Duodenal mucosa (tissue), 2 donors: ENCODE measurements at regions not wholly inside any gene's neighbourhood (a gene's known extent, or its start where the extent isn't known, plus 50 kb on each side); places are given as distances from the start of the nearest gene placed in this dataset.
"Not testable (repeated sequence)": the region's sequence is repeated elsewhere in the genome, so short reads cannot be mapped to it uniquely, and the experiment has no call there.

ENCODE experiments used
- H3K27ac ChIP-seq: one replicate; pipeline ENCODE4 v1.7.0; 2013; ENCODE audit warnings: low read depth, low read length
- H3K27me3 ChIP-seq, 2 donors: one replicate each; pipeline ENCODE4 v1.7.0; 2013; ENCODE audit warnings: low read length in 2 of 2, control low read depth in 1 of 2; ENCODE audit not compliant: insufficient read depth in 2 of 2, control insufficient read depth in 1 of 2
- H3K36me3 ChIP-seq, 2 donors: one replicate each; pipeline ENCODE4 v1.7.0; 2013; ENCODE audit warnings: low read length in 2 of 2, control low read depth in 1 of 2; ENCODE audit not compliant: insufficient read depth in 2 of 2, control insufficient read depth in 1 of 2
- H3K4me1 ChIP-seq, 2 donors: one replicate each; pipeline ENCODE4 v1.7.0; 2013; ENCODE audit warnings: low read length in 2 of 2, control low read depth in 1 of 2; ENCODE audit not compliant: insufficient read depth in 2 of 2, control insufficient read depth in 1 of 2
- H3K4me3 ChIP-seq, 2 donors: one replicate each; pipeline ENCODE4 v1.7.0; 2013; ENCODE audit warnings: low read length in 2 of 2, low read depth in 1 of 2
- H3K9ac ChIP-seq, 2 donors: one replicate each; pipeline ENCODE4 v1.7.0; 2013; ENCODE audit warnings: low read length in 2 of 2, low read depth in 1 of 2
- H3K9me3 ChIP-seq, 2 donors: one replicate each; pipeline ENCODE4 v1.7.0; 2013; ENCODE audit warnings: low read length in 2 of 2, control low read depth in 1 of 2; ENCODE audit not compliant: control insufficient read depth in 1 of 2

- H3K4me3 ChIP-seq, H3K36me3 ChIP-seq, H3K9ac ChIP-seq, H3K27me3 ChIP-seq, H3K4me1 ChIP-seq, H3K27ac ChIP-seq, H3K9me3 ChIP-seq: not testable (repeated sequence)
Measured at GRCh38 chr3:164003016-164003415, 1075.3 kb downstream of the SI start.

GRCh38 chr3:163983940-163984339 lies 1094.4 kb downstream of the SI start:
- Histone ChIP-seq H3K27ac (no peak overlapping the region), H3K4me1 (no peaks in the 10 kb centered on the region), H3K9me3 (no peaks in the 10 kb centered on the region), H3K27me3 (no peaks in the 10 kb centered on the region), H3K36me3 (no peaks in the 10 kb centered on the region), H3K9ac (no peak overlapping the region), H3K4me3 (no peak overlapping the region)

GRCh38 chr3:163971861-163972260 lies 1106.4 kb downstream of the SI start:
- Histone ChIP-seq H3K27me3 (no peaks in the 10 kb centered on the region), H3K4me1 (no peaks in the 10 kb centered on the region), H3K9ac (no peak overlapping the region), H3K36me3 (no peaks in the 10 kb centered on the region), H3K4me3 (no peak overlapping the region), H3K9me3 (no peaks in the 10 kb centered on the region), H3K27ac (no peak overlapping the region)

GRCh38 chr3:163957072-163957471 lies 1121.2 kb downstream of the SI start:
- no peaks in the 10 kb centered on the region for H3K9me3 ChIP-seq
- no peaks in the 10 kb centered on the region for H3K27me3 ChIP-seq
- H3K36me3 ChIP-seq = no peaks in the 10 kb centered on the region

GRCh38 chr3:163953526-163953925 lies 1124.8 kb downstream of the SI start:
- Histone ChIP-seq H3K36me3 (no peaks in the 10 kb centered on the region), H3K27me3 (no peaks in the 10 kb centered on the region), H3K27ac (no peak overlapping the region), H3K9me3 (no peaks in the 10 kb centered on the region), H3K9ac (no peak overlapping the region), H3K4me1 (no peaks in the 10 kb centered on the region), H3K4me3 (no peak overlapping the region)

More at GRCh38 chr3:163957072-163957471, 1121.2 kb downstream of the SI start:
- H3K4me3 ChIP-seq = no peak overlapping the region
- no peaks in the 10 kb centered on the region for H3K4me1 ChIP-seq
- no peak overlapping the region for H3K27ac ChIP-seq
- no peak overlapping the region for H3K9ac ChIP-seq

GRCh38 chr3:163952499-163952898 lies 1125.8 kb downstream of the SI start:
- H3K27me3 ChIP-seq = no peaks in the 10 kb centered on the region

GRCh38 chr3:163951397-163951987 lies 1126.8 kb downstream of the SI start:
- no peaks in the 10 kb centered on the region for H3K4me1 ChIP-seq
- H3K4me3 ChIP-seq = no peak overlapping the region
- H3K9me3 ChIP-seq = no peaks in the 10 kb centered on the region
- no peaks in the 10 kb centered on the region for H3K36me3 ChIP-seq
- H3K27ac ChIP-seq = no peak overlapping the region
- H3K27me3 ChIP-seq = no peaks in the 10 kb centered on the region
- H3K9ac ChIP-seq = no peak overlapping the region

More at GRCh38 chr3:163952499-163952898, 1125.8 kb downstream of the SI start:
- H3K4me3 ChIP-seq = no peak overlapping the region
- no peaks in the 10 kb centered on the region for H3K4me1 ChIP-seq
- H3K9ac ChIP-seq = no peak overlapping the region
- H3K27ac ChIP-seq = no peak overlapping the region
- no peaks in the 10 kb centered on the region for H3K36me3 ChIP-seq
- no peaks in the 10 kb centered on the region for H3K9me3 ChIP-seq

- no peaks in the 10 kb centered on the region for H3K27me3 ChIP-seq
- no peak overlapping the region for H3K4me3 ChIP-seq
- H3K36me3 ChIP-seq = no peaks in the 10 kb centered on the region
- H3K27ac ChIP-seq = no peak overlapping the region
- no peaks in the 10 kb centered on the region for H3K9me3 ChIP-seq
- no peaks in the 10 kb centered on the region for H3K4me1 ChIP-seq
- H3K9ac ChIP-seq = no peak overlapping the region
Measured at GRCh38 chr3:163946785-163947184, 1131.5 kb downstream of the SI start.

- H3K9ac ChIP-seq = no peak overlapping the region
- no peaks in the 10 kb centered on the region for H3K27me3 ChIP-seq
- no peaks in the 10 kb centered on the region for H3K4me1 ChIP-seq
- H3K9me3 ChIP-seq = no peaks in the 10 kb centered on the region
- no peaks in the 10 kb centered on the region for H3K36me3 ChIP-seq
- H3K27ac ChIP-seq = no peak overlapping the region
- no peak overlapping the region for H3K4me3 ChIP-seq
Measured at GRCh38 chr3:163943664-163944063, 1134.6 kb downstream of the SI start.

GRCh38 chr3:163939926-163940325 lies 1138.4 kb downstream of the SI start:
- Histone ChIP-seq H3K36me3 (no peaks in the 10 kb centered on the region), H3K4me3 (no peak overlapping the region), H3K27me3 (no peaks in the 10 kb centered on the region), H3K9me3 (no peaks in the 10 kb centered on the region), H3K9ac (no peak overlapping the region), H3K27ac (no peak overlapping the region), H3K4me1 (no peaks in the 10 kb centered on the region)

GRCh38 chr3:163936543-163936942 lies 1141.8 kb downstream of the SI start:
- H3K4me3 ChIP-seq = no peak overlapping the region
- H3K9ac ChIP-seq = no peak overlapping the region

More at GRCh38 chr3:163936543-163936942, 1141.8 kb downstream of the SI start:
- Histone ChIP-seq H3K27ac (no peak overlapping the region), H3K36me3 (no peaks in the 10 kb centered on the region), H3K9me3 (no peaks in the 10 kb centered on the region), H3K4me1 (no peaks in the 10 kb centered on the region), H3K27me3 (no peaks in the 10 kb centered on the region)
